Neural progenitor cell (in vitro differentiated cells): ENCODE measurements at regions not wholly inside any gene's neighbourhood (a gene's known extent, or its start where the extent isn't known, plus 50 kb on each side); places are given as distances from the start of the nearest gene placed in this dataset.
"Not testable (repeated sequence)": the region's sequence is repeated elsewhere in the genome, so short reads cannot be mapped to it uniquely, and the experiment has no call there.

ENCODE experiments used
- DNase-seq: peaks from one replicate; pipeline ENCODE4 v3.0.0-alpha.2; 2016; ENCODE audit warnings: low spot score
- H2AFZ ChIP-seq: fragments of 200-600 bp; sonication (generic); replicated peaks from 2 replicates; pipeline ENCODE4 v1.6.1; 2016; ENCODE audit warnings: antibody characterized with exemption
- H3F3A ChIP-seq: fragments of 200-600 bp; sonication (generic); 2 replicates; pipeline ENCODE4 v1.6.1; 2016; ENCODE audit warnings: antibody characterized with exemption, low read depth
- H3K27ac ChIP-seq: fragments of 200-600 bp; sonication (generic); 2 replicates; pipeline ENCODE4 v1.5.1; 2016; ENCODE audit warnings: mild to moderate bottlenecking
- H3K27me3 ChIP-seq: fragments of 200-600 bp; sonication (generic); 2 replicates; pipeline ENCODE4 v1.6.1; 2016; ENCODE audit warnings: mild to moderate bottlenecking, moderate library complexity
- H3K36me3 ChIP-seq: fragments of 200-600 bp; sonication (generic); 2 replicates; pipeline ENCODE4 v1.5.1; 2016
- H3K4me1 ChIP-seq: fragments of 200-600 bp; sonication (generic); 2 replicates; pipeline ENCODE4 v1.6.1; 2016; ENCODE audit warnings: mixed run types
- H3K4me2 ChIP-seq: fragments of 200-600 bp; sonication (generic); 2 replicates; pipeline ENCODE4 v1.6.1; 2016
- H3K4me3 ChIP-seq: fragments of 200-600 bp; sonication (generic); 2 replicates; pipeline ENCODE4 v1.5.1; 2016
- H3K79me2 ChIP-seq: fragments of 200-600 bp; sonication (generic); 2 replicates; pipeline ENCODE4 v1.6.1; 2016; ENCODE audit warnings: low read depth
- H3K9ac ChIP-seq: fragments of 200-600 bp; sonication (generic); 2 replicates; pipeline ENCODE4 v1.6.1; 2016
- H3K9me3 ChIP-seq: fragments of 200-600 bp; sonication (generic); 2 replicates; pipeline ENCODE4 v1.5.1; 2016; ENCODE audit warnings: low read depth
- H4K20me1 ChIP-seq: fragments of 200-600 bp; sonication (generic); 2 replicates; pipeline ENCODE4 v1.6.1; 2016; ENCODE audit warnings: low read depth
- H3K27ac Mint-ChIP-seq: 3 replicates; pipeline ENCODE4 v1.8.0; 2021; ENCODE audit warnings: mixed read lengths
- H3K27me3 Mint-ChIP-seq: 2 replicates; pipeline ENCODE4 v1.8.0; 2022; ENCODE audit warnings: low read depth, mild to moderate bottlenecking, inconsistent platforms, moderate library complexity, mixed read lengths; ENCODE audit not compliant: insufficient read depth
- H3K36me3 Mint-ChIP-seq: 3 replicates; pipeline ENCODE4 v1.8.0; 2021; ENCODE audit warnings: mixed read lengths
- H3K4me1 Mint-ChIP-seq: 3 replicates; pipeline ENCODE4 v1.8.0; 2021; ENCODE audit warnings: mixed read lengths
- H3K4me3 Mint-ChIP-seq: 3 replicates; pipeline ENCODE4 v1.8.0; 2021; ENCODE audit warnings: mild to moderate bottlenecking, moderate library complexity, mixed read lengths
- H3K9me3 Mint-ChIP-seq: 3 replicates; pipeline ENCODE4 v1.8.0; 2020; ENCODE audit warnings: mixed read lengths
- CTCF ChIP-seq: fragments of 200-600 bp; sonication (generic); IDR thresholded peaks from 2 replicates; pipeline ENCODE4 v1.5.1; 2017; ENCODE audit warnings: antibody characterized with exemption, mild to moderate bottlenecking
- EZH2 ChIP-seq: fragments of 200-600 bp; sonication (generic); IDR thresholded peaks from 2 replicates; pipeline ENCODE4 v1.6.1; 2017; ENCODE audit warnings: antibody characterized with exemption, mild to moderate bottlenecking, moderate library complexity
- EZH2phosphoT487 ChIP-seq: fragments of 200-600 bp; sonication (generic); IDR thresholded peaks from 2 replicates; pipeline ENCODE4 v1.6.1; 2017; ENCODE audit warnings: antibody characterized with exemption

- Histone ChIP-seq H4K20me1 (no peaks in the 10 kb centered on the region), H3F3A (no peaks in the 10 kb centered on the region), H3K4me3 (no peak overlapping the region), H3K79me2 (no peaks in the 10 kb centered on the region), H3K36me3 (no peaks in the 10 kb centered on the region), H3K9ac (no peak overlapping the region), H3K4me2 (no peak overlapping the region), H3K4me1 (no peaks in the 10 kb centered on the region), H2AFZ (no peak overlapping the region), H3K27me3 (no peaks in the 10 kb centered on the region), H3K9me3 (no peaks in the 10 kb centered on the region), H3K27ac (no peak overlapping the region)
- Mint-ChIP-seq H3K36me3 (peaks cover 3% of the 10 kb centered on the region), H3K27ac (no peak overlapping the region), H3K27me3 (no peaks in the 10 kb centered on the region), H3K4me3 (no peak overlapping the region), H3K4me1 (no peaks in the 10 kb centered on the region), H3K9me3 (no peaks in the 10 kb centered on the region)
- TF ChIP-seq EZH2 (no peak), EZH2phosphoT487 (no peak), CTCF (no peak)
- DNase-seq = no peak
Observed at GRCh38 chr14:35193161-35193560, 70.8 kb downstream of the PRORP start.

DNA sequence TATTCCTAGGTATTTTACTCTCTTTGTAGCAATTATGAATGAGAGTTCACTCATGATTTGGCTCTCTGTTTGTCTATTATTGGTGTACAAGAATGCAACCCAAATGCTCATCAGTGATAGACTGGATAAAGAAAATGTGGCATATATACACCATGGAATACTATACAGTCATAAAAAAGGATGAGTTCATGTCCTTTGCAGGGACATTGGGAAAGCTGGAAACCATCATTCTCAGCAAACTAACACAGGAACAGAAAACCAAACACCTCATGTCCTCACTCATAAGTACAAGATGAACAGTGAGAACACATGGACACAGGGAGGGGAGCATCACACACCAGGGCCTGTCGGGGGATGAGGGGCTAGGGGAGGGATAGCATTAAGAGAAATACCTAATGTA, 71.8 kb downstream of the PRORP start:
- H3K27ac Mint-ChIP-seq, H4K20me1 ChIP-seq, H3K27ac ChIP-seq, H3K4me2 ChIP-seq, H3K9me3 Mint-ChIP-seq, H3K9me3 ChIP-seq, H3K27me3 ChIP-seq, H3K79me2 ChIP-seq, H2AFZ ChIP-seq, DNase-seq, H3K36me3 Mint-ChIP-seq, H3K36me3 ChIP-seq, H3K4me3 ChIP-seq, H3K27me3 Mint-ChIP-seq, H3K4me1 Mint-ChIP-seq, H3K9ac ChIP-seq, H3K4me3 Mint-ChIP-seq, H3K4me1 ChIP-seq, H3F3A ChIP-seq: not testable (repeated sequence)

DNA sequence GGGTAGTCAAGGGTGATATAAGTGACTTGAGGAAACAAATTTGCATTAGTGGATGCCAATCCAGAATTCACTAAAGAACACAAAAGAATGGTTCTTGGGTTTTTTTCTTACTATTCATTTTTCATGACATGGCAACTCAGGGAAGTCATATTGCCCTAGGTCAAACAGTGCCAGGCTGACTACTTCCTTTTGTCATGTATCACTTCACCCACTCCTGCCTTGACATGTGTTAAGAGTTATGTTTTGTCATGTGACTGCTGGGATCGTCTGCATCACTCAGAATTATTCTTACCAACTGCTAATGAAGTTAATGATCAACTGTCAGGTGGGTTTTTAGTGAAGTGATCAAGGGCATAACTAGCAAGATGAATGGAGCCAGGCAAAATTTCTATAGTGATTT, 74.2 kb downstream of the PRORP start:
- Histone ChIP-seq H4K20me1 (no peaks in the 10 kb centered on the region), H3K9ac (no peak overlapping the region), H3K79me2 (no peaks in the 10 kb centered on the region), H3K27me3 (no peaks in the 10 kb centered on the region), H3F3A (no peaks in the 10 kb centered on the region), H3K4me1 (no peaks in the 10 kb centered on the region), H2AFZ (no peak overlapping the region), H3K36me3 (no peaks in the 10 kb centered on the region), H3K27ac (no peak overlapping the region), H3K4me3 (no peak overlapping the region), H3K4me2 (no peak overlapping the region), H3K9me3 (no peaks in the 10 kb centered on the region)
- TF ChIP-seq CTCF (no peak), EZH2 (no peak), EZH2phosphoT487 (no peak)
- Mint-ChIP-seq H3K9me3 (no peaks in the 10 kb centered on the region), H3K4me3 (no peak overlapping the region), H3K27ac (no peak overlapping the region), H3K4me1 (no peaks in the 10 kb centered on the region), H3K27me3 (no peaks in the 10 kb centered on the region), H3K36me3 (no peaks in the 10 kb centered on the region)
- no peak for DNase-seq

- Histone ChIP-seq H3K4me2 (no peak overlapping the region), H3K4me3 (no peak overlapping the region), H3K27me3 (no peaks in the 10 kb centered on the region), H3K79me2 (no peaks in the 10 kb centered on the region), H3K4me1 (no peaks in the 10 kb centered on the region), H3K36me3 (no peaks in the 10 kb centered on the region), H2AFZ (no peak overlapping the region), H3K27ac (no peak overlapping the region), H4K20me1 (no peaks in the 10 kb centered on the region), H3F3A (no peaks in the 10 kb centered on the region), H3K9me3 (no peaks in the 10 kb centered on the region), H3K9ac (no peak overlapping the region)
- Mint-ChIP-seq H3K4me1 (no peaks in the 10 kb centered on the region), H3K27me3 (no peaks in the 10 kb centered on the region), H3K27ac (no peak overlapping the region), H3K36me3 (no peaks in the 10 kb centered on the region), H3K4me3 (no peak overlapping the region), H3K9me3 (no peaks in the 10 kb centered on the region)
- TF ChIP-seq EZH2 (no peak), EZH2phosphoT487 (no peak), CTCF (no peak)
- no peak for DNase-seq
Observed at GRCh38 chr14:35197015-35197414, 74.7 kb downstream of the PRORP start.
